ENCODE measurements at regions not wholly inside any gene's neighbourhood (a gene's known extent, or its start where the extent isn't known, plus 50 kb on each side); places are given as distances from the start of the nearest gene placed in this dataset.

DNA sequence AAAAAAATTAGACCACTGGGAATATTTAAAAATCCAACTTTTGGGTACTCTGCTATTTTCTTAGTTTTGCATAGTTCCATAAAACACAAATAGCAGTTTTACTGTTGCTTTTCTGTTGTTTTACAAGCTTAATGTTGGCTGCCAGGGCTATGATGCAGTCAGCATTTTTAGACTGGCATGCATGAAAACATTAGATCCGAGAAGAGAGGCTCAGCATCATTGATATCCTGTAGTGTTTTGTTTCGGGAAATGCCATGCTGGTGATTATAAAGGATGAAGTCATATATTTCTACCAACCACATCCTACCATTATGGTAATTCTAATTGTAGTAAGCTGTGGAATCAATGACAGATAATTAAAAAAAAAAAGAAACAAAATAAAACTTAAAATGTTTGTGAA lies 104.6 kb downstream of the MBL2 start:
- no peak overlapping the region for H3K4me3 ChIP-seq (ENCODE audit: low read length)
- H2AFZ ChIP-seq (ENCODE audit: low read depth, low read length) = no peak overlapping the region
- H3K27me3 ChIP-seq (ENCODE audit: insufficient read depth, low read depth, low read length) = no peaks in the 10 kb centered on the region
- H4K20me1 ChIP-seq (ENCODE audit: insufficient read depth) = no peaks in the 10 kb centered on the region
- no peaks in the 10 kb centered on the region for H3F3A ChIP-seq (ENCODE audit: insufficient read depth, low read length, poor library complexity, severe bottlenecking)
- no peaks in the 10 kb centered on the region for H3K79me2 ChIP-seq (replicated peaks; ENCODE audit: insufficient read depth, low read length)
- no peaks in the 10 kb centered on the region for H3K9me3 ChIP-seq (ENCODE audit: low read length)
- H3K4me2 ChIP-seq (ENCODE audit: low read length) = no peak overlapping the region
- H3K36me3 ChIP-seq (ENCODE audit: insufficient read depth, low read length) = no peaks in the 10 kb centered on the region
- H3K9ac ChIP-seq (ENCODE audit: low read length) = no peak overlapping the region
- no peaks in the 10 kb centered on the region for H3K9me2 ChIP-seq (ENCODE audit: insufficient read depth, low read length)
- H3K27ac ChIP-seq (ENCODE audit: low read length) = no peak overlapping the region
- TF ChIP-seq TAF1 (IDR thresholded peaks at IDR 0.05; ENCODE audit: low read depth) (no peak), MXI1 (conservative IDR thresholded peaks at IDR 0.05; ENCODE audit: poor library complexity, severe bottlenecking) (no peak), EP300 (conservative IDR thresholded peaks at IDR 0.05; ENCODE audit: poor library complexity, severe bottlenecking) (no peak), RAD21 (conservative IDR thresholded peaks at IDR 0.05) (no peak), EZH2 (IDR thresholded peaks at IDR 0.05; ENCODE audit: borderline replicate concordance, insufficient read depth, low read length, poor library complexity, severe bottlenecking) (no peak), POLR2AphosphoS5 (IDR thresholded peaks at IDR 0.05) (no peak), SMC3 (conservative IDR thresholded peaks at IDR 0.05; ENCODE audit: poor library complexity) (no peak)
- TF ChIP-seq, protein P1, sequence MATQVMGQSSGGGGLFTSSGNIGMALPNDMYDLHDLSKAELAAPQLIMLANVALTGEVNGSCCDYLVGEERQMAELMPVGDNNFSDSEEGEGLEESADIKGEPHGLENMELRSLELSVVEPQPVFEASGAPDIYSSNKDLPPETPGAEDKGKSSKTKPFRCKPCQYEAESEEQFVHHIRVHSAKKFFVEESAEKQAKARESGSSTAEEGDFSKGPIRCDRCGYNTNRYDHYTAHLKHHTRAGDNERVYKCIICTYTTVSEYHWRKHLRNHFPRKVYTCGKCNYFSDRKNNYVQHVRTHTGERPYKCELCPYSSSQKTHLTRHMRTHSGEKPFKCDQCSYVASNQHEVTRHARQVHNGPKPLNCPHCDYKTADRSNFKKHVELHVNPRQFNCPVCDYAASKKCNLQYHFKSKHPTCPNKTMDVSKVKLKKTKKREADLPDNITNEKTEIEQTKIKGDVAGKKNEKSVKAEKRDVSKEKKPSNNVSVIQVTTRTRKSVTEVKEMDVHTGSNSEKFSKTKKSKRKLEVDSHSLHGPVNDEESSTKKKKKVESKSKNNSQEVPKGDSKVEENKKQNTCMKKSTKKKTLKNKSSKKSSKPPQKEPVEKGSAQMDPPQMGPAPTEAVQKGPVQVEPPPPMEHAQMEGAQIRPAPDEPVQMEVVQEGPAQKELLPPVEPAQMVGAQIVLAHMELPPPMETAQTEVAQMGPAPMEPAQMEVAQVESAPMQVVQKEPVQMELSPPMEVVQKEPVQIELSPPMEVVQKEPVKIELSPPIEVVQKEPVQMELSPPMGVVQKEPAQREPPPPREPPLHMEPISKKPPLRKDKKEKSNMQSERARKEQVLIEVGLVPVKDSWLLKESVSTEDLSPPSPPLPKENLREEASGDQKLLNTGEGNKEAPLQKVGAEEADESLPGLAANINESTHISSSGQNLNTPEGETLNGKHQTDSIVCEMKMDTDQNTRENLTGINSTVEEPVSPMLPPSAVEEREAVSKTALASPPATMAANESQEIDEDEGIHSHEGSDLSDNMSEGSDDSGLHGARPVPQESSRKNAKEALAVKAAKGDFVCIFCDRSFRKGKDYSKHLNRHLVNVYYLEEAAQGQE (IDR thresholded peaks at IDR 0.05; ENCODE audit: borderline replicate concordance) = no peak
- TF ChIP-seq, protein P2, sequence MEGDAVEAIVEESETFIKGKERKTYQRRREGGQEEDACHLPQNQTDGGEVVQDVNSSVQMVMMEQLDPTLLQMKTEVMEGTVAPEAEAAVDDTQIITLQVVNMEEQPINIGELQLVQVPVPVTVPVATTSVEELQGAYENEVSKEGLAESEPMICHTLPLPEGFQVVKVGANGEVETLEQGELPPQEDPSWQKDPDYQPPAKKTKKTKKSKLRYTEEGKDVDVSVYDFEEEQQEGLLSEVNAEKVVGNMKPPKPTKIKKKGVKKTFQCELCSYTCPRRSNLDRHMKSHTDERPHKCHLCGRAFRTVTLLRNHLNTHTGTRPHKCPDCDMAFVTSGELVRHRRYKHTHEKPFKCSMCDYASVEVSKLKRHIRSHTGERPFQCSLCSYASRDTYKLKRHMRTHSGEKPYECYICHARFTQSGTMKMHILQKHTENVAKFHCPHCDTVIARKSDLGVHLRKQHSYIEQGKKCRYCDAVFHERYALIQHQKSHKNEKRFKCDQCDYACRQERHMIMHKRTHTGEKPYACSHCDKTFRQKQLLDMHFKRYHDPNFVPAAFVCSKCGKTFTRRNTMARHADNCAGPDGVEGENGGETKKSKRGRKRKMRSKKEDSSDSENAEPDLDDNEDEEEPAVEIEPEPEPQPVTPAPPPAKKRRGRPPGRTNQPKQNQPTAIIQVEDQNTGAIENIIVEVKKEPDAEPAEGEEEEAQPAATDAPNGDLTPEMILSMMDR (IDR thresholded peaks at IDR 0.05; ENCODE audit: poor library complexity, severe bottlenecking) = no peak

DNA sequence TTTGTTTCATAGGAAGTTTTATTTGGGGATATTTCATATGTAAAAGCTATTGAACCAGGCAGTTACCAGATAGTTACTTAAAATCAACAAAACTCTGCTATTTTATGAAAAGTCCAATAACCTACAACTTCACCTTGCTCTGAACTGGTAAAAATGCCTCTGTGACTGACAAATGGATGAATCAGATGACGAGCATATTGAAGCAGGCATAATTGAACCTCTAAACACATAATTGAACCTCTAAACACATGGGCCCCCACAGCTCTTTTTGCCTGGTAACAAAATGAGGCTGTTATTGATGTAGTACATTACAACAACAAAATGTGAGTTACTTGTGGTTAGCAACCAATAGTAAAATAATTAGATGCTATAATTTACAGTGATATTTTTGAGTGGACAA lies 99.7 kb downstream of the MBL2 start:
- Histone ChIP-seq H4K20me1 (ENCODE audit: insufficient read depth) (no peaks in the 10 kb centered on the region), H3K4me2 (ENCODE audit: low read length) (no peak overlapping the region), H3K79me2 (replicated peaks; ENCODE audit: insufficient read depth, low read length) (no peaks in the 10 kb centered on the region), H3K27ac (ENCODE audit: low read length) (no peak overlapping the region), H3K9me3 (ENCODE audit: low read length) (no peaks in the 10 kb centered on the region), H3K9ac (ENCODE audit: low read length) (no peak overlapping the region), H3K36me3 (ENCODE audit: insufficient read depth, low read length) (no peaks in the 10 kb centered on the region), H2AFZ (ENCODE audit: low read depth, low read length) (no peak overlapping the region), H3K27me3 (ENCODE audit: insufficient read depth, low read depth, low read length) (no peaks in the 10 kb centered on the region), H3K4me3 (ENCODE audit: low read length) (no peak overlapping the region), H3F3A (ENCODE audit: insufficient read depth, low read length, poor library complexity, severe bottlenecking) (no peaks in the 10 kb centered on the region), H3K9me2 (ENCODE audit: insufficient read depth, low read length) (no peaks in the 10 kb centered on the region)
- TF ChIP-seq EZH2 (IDR thresholded peaks at IDR 0.05; ENCODE audit: borderline replicate concordance, insufficient read depth, low read length, poor library complexity, severe bottlenecking) (no peak), EP300 (conservative IDR thresholded peaks at IDR 0.05; ENCODE audit: poor library complexity, severe bottlenecking) (no peak), TAF1 (IDR thresholded peaks at IDR 0.05; ENCODE audit: low read depth) (no peak), RAD21 (conservative IDR thresholded peaks at IDR 0.05) (no peak), POLR2AphosphoS5 (IDR thresholded peaks at IDR 0.05) (no peak), MXI1 (conservative IDR thresholded peaks at IDR 0.05; ENCODE audit: poor library complexity, severe bottlenecking) (no peak), SMC3 (conservative IDR thresholded peaks at IDR 0.05; ENCODE audit: poor library complexity) (no peak)
- TF ChIP-seq, protein P2 (IDR thresholded peaks at IDR 0.05; ENCODE audit: poor library complexity, severe bottlenecking) = no peak
- TF ChIP-seq, protein P1 (IDR thresholded peaks at IDR 0.05; ENCODE audit: borderline replicate concordance) = no peak

Data from neural cell (in vitro differentiated cells).